HEK293 (cell line): ENCODE measurements at regions not wholly inside any gene's neighbourhood (a gene's known extent, or its start where the extent isn't known, plus 50 kb on each side); places are given as distances from the start of the nearest gene placed in this dataset.

Experiments
- SP2 ChIP-seq: fragments of 450-650 bp; formaldehyde crosslinking; IDR thresholded peaks from 2 replicates; pipeline ENCODE4 v1.5.1; 2016; ENCODE audit warnings: missing biosample characterization, missing genetic modification characterization
- ZNF292 ChIP-seq: fragments of 450-650 bp; formaldehyde crosslinking; IDR thresholded peaks from 2 replicates; pipeline ENCODE4 v1.5.1; 2016; ENCODE audit warnings: low read depth, missing biosample characterization, missing genetic modification characterization, borderline replicate concordance
- ZNF324 ChIP-seq: fragments of 450-650 bp; formaldehyde crosslinking; IDR thresholded peaks from 2 replicates; pipeline ENCODE4 v1.5.1; 2016; ENCODE audit warnings: missing biosample characterization, missing genetic modification characterization

- TF ChIP-seq SP2 (no peak), ZNF324 (tag by site-specific recombination) (no peak), ZNF292 (tag by site-specific recombination) (no peak)
Measured at GRCh38 chr12:124080649-124081048, 107.6 kb downstream of the ZNF664 start.
